H4 (cell line): ENCODE measurements at regions not wholly inside any gene's neighbourhood (a gene's known extent, or its start where the extent isn't known, plus 50 kb on each side); places are given as distances from the start of the nearest gene placed in this dataset.
"Not testable (repeated sequence)": the region's sequence is repeated elsewhere in the genome, so short reads cannot be mapped to it uniquely, and the experiment has no call there.

ENCODE experiments used
- DNase-seq: peaks from one replicate; pipeline ENCODE4 v3.0.0-alpha.2; 2015; ENCODE audit warnings: low spot score

DNA sequence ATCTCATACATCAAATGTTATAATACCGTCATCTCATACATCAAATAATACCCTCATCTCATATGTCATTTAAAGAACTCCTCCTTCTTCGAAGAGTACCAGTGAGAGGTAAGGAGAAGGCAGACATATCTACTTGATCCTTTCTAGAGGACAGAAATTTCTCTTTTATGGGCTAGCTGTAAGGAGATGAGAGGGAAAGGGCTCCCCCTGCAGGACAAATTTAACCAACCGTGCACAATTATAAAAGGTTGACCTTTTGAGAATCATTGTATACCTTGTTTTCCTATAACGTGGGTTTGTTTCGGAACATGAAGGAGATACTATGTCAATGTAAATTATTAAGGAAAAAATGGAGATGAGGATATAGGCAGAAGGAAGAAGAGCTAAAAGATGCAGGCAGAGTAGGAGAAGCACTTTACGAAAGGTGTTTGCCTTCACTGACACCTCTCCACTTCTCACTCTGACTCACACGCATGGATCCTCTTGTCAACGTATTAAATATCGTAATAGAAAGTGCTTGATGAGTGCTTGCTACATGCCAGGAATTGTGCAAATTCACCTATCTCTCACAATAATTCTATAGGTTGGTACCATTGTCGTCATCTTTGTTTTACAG is 465.9 kb upstream of the ERCC4 start:
- peak; percentile 10 for DNase-seq

DNA sequence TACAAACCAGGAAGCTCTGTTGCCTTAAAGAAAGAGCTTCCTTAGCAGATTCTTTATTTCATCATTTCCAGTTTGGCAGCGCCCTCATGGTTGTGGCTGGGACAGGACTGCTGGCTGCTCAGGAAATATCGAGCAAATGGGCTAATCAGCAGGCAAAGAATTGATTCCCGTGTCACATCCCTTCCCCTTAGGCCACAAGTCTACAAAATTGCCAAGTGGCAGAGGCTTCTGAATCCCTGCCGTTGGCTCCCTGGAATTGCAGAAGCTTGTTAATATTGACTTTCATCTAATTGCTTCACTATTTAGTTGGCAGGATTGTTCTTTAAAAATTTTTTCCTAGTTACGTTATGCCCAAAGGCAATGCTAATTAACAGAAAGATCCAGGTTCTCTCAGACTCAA is 456.3 kb upstream of the ERCC4 start:
- no peak for DNase-seq

DNA sequence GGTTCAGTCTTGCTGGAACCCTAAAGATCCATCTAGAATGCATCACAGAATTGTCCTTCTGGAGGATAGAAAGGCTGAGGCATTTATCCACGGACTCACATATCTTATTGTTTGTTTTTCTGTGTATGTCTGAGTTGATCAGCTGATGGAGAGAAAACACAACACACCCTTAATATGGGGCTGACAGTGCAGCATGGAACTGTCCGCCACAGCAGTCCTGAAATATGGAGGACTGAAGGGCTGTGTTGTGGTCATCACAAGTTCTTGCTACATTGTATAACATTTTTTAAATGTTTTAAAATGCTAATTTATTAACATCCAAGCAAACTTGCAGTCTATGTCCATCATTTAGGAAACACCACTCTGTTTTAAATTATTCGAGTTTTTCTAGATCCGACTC is 448.9 kb upstream of the ERCC4 start:
- DNase-seq = no peak

DNA sequence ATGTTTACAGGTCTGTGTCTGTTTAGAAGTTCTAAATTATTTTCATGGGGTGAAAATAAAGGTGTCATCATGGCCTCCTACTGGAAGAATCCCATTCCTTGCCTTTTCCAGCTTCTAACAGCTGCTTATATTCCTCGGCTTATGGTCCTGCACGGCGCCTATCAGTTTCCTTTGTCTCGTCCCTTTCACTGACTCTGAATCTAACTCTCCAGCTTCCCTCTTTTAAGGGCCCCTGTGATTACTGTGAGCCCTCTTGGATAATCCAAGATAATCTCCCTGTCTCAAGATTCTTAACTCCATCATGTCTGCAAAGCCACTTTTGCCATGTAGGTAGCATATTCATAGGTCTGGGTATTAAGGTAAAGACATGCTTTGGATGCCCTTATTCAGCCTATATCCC is 441.0 kb upstream of the ERCC4 start:
- DNase-seq = no peak

DNA sequence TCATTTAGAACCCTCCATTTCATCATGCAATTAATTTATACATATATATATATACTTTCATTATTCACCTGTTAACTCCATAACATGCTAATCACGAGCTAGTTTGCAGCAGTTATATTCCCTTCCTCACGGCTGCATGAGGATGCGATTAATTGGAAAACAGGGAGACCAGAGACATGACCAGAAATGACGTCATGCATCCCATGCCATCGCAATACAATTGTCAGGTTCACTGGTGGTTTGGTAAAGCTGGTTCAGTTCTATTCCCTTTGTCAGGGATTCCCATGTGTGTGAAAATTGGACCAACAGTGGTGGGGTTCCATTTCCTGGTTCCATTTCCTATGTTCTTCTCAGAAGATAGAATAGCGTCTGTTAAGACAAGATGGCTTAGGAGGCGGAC is 440.4 kb upstream of the ERCC4 start:
- DNase-seq = no peak

DNA sequence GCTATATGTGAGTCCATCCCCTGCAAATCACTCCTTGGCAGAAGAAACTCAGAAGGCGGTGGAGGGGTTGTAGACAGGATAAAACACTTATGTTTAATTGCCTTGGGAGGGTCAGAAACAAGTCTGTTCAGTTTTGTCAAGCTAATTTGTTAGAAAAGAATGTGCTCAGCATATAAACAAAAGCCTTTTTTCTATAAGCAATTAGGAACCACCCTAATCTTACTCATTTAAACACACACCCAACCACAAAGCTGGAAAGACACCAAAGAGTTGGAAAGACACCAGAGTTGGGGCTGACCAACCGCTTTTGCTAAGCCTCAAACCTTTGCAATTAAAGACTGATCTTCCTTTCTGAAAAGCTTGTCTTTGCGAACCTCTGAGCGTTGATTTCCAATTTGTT is 439.2 kb upstream of the ERCC4 start:
- peak; percentile 9 for DNase-seq

DNA sequence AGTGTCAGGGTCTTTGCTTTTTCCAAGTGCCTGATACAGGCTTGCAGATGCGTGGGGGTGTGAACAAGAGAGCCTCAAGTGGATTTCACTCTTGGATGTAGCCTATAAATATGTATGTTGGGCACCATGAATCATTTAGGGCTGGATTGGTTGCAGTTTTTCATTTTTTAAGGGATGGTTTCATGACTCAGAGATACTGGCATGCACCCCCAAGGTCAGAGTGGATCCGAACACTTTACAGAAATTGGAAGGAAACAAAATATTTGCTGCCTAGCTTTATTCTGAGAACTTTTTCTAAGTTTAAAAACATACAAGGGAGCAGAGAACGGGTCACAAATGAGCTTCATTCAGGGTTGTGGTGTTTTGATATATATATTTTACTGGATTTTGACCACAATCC is 436.8 kb upstream of the ERCC4 start:
- no peak for DNase-seq

DNA sequence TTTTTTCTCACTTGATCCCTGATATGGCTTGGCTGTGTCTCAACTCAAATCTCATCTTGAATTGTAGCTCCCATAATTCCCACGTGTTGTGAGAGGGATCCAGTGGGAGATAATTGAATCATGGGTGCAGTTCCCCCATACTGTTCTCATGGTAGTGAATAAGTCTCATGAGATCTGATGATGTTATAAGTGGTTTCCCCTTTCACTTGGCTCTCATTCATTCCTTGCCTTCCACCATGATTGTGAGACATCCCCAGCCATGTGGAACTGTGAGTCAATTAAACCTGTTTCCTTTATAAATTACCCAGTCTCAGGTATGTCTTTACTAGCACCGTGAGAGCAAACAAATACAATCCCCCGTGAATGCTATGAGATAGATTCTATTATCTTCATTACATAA is 430.5 kb upstream of the ERCC4 start:
- not testable (repeated sequence) for DNase-seq

DNA sequence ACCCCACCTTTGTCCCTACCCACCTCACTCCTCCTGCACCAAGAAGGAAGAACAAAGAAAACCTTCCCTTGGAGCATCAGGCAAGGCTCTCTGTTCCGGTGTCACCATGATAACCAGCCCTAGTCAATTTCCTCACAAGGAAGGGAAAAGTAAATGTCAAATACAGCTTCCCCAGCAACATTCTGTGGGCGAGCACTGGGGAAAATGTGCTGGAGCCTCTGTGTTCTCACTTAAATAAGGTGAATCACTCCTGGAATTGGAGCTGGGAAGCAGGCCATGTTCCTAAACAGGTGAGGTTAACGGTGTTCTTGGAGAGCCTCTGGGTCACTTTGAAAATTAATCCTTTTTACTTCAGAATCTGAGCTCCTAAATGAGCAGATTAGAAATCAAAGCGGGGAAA is 427.9 kb upstream of the ERCC4 start:
- no peak for DNase-seq

DNA sequence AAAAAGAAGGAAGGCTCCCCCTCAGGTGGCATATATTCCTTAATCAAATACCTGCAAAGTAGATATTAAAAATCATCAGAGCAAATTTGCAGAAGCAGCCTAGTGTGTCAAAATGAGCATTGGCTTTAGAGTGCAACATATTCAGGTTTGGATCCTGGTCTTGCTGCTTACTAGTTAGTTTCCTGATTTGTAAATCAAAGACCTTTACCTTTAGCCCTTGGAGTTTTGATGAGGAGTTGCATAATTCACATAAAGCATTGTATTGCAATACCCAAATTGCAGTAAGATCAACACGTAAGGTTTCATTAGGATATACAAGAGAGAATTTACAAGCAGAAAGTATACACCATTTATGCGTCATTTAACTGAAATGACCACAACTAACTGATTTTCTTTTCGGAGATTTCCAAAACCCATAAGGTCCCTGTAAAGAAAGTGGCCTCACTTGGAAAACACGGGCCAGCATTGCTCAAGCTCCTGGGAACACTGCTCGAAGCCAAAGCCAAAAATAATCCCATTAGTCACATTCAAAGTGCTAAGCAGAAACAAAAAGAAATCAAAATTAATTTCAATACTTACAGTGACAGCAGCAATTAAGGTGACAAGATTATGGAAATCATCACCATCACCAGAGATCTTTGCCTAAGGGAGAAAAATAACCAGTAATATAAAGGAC is 415.9 kb upstream of the ERCC4 start:
- no peak for DNase-seq

DNA sequence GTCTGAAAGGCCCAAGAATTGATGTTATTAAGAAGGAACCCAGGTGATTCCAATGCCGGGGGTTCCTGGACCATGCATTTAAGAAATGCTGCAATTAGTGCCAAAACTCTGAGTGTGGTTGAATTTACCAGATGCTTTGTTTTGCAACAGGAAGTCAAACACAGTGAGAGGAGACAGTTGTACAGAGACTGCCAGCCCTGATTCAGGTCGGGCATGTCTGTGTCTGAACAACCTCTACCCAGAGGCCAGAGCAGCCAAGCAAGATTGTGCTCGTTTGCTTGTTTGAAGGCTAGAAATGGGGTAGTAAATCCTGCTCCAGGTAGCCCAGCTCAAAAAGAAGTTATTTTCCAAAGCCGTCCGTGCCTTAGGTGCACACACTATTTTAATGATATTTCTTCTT is 412.4 kb upstream of the ERCC4 start:
- no peak for DNase-seq

DNA sequence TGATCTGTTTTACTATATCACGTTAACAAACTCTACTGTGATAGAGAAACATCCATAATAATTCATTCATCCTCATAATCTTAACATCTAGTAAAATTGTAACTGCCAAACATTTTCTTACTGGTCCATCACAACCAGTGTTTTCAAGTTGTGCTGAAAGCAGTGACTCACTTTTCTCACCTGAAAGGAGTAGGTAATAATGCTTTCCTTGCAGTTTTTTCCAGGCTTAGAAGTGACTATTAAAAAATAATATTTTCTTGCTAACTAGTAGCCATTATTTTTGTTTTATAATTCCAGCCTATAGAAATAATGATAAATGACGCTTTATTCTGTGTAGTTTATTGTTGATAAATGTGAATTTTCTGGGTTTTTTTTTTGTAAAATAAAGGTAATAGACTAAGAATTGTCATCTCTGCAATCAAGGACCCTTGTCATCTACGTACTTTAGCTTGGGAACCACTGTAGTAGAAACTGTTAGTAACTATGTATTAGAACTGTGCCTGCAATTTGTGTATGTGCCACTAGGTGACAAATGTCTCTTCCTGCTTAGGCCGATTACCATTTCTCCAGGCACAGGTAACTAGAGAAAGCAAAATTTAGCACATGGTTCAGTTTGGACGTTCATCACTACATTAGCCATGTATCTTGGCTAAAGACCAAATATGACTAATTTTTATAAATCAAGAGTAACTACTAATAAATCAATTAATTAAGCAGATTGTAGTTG is 409.4 kb upstream of the ERCC4 start:
- DNase-seq = no peak

DNA sequence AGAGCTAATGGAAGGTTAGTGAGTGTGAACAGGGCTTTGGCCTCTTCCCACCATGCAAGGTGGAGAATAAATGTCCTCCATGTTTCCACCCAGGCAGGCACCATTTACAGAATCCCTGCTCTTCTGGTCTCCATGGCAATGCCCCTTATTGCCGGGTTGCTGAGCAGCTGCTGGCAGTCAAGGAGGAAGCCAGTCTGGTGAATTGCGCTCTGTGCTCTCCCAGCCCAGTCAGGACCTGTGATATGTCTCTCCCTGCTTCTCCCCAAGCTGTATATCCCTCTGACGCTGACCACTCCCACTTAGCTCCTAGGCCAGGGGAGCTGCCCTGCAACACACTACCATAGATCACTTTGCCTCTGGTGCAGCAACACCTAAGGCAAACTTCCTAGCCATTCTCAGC is 402.1 kb upstream of the ERCC4 start:
- DNase-seq = no peak

DNA sequence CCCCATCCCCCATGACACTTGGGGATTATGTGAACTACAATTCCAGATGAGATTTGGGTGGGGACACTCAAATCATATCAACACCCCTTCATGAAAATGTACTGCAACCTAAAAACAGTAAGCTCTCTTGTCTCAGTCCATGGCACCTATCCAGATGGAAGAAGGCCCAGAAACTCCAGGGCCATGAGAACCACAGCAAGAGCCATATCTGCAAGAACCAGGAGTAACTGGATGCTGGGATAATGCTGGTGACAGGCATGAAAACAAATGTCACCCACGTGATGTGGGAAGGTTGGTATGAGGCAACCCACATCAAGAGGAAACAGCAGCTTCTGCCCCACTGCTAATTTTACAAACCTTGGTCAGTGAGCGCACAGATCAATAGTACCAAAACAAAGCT is 400.1 kb upstream of the ERCC4 start:
- peak; percentile 15 for DNase-seq

DNA sequence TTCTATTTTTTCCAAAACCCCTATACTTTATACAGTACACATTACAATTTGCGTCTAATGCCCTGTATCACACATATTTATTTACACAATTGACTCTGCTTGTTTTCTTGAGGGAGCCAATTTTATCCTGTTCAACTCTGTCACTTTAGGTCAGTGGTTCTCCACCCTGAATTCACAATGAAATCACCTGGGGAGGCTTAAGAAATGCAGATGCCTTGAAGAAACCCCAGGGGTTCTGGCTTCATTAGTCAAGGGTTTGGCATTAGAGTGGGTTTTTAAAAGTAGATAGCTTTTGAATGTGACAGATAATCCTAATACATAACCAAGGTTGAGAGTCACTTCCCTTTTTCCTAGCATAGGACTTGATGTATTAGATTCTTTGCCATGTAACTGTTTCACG is 398.6 kb upstream of the ERCC4 start:
- DNase-seq = no peak

DNA sequence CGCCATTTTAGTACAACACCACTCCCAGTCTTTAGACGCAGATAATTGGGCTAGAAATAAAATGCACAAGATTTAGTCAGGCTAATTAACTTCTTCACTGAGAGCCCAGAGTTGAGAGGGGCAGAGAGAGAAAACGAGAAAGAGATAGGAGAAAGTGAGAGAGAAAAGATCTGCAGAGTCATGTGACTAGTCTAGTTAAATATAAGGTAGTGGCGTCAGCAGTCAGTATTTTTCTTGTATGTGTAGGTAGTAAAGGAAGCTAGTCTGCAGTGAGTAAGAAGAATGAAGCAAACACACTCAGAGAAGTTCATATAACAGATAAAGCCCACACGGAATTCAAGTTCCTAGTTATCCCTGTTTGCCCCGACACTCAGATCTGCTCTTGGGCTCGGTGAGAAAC is 392.6 kb upstream of the ERCC4 start:
- no peak for DNase-seq

DNA sequence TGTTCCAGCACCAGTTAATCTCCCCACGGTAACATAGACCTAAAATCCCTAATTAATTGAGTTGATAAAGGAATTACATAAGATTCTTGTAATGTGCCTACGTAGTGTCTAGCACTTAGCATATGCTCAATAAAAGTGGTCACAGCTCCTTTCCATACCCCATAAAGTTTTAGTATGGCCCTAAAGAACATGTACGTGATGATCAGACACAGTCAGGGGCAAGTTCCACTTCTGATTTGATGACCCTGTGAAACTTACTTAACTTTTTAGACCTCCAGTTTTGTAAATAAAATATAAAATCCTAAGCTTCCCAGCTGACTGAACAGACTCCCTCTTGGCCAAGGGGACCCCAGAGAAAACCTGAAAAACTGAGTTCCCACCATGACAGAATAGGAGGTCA is 391.3 kb upstream of the ERCC4 start:
- DNase-seq = no peak

DNA sequence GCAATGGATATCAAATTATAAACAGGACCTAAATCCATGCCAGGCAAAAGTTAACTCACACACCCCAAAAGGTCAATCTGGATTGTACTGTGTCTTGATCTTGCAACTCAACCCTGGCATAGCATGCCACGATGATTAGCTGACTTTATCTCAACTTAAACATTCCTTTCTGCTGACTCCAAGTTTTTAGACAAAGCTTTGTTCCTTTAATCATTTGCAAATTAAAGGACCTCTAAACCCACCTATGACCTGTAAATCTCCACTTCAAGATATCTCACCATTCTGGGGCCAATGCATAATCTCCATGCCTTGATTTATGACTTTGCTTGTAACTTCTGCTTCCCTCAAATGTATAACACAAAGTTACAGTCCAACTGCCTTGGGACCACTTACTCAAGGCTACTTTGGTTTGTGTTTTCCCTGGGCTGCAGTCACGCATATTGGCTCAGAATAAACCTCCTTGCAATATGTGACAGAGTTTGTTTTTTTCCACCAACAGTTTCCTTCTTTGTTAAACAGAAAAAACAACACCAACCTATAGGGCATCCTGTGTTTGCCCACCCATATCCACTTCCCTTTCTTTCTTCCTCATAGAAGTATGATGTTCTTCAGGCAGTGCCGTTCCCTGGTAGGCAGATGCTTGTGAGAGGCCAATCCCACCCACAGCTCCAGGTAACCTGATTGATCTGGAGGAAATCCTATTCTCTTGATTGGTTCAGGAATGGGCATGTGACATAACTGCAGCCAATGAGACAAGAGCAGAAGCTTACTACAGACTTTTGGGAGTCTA is 390.6 kb upstream of the ERCC4 start:
- no peak for DNase-seq

DNA sequence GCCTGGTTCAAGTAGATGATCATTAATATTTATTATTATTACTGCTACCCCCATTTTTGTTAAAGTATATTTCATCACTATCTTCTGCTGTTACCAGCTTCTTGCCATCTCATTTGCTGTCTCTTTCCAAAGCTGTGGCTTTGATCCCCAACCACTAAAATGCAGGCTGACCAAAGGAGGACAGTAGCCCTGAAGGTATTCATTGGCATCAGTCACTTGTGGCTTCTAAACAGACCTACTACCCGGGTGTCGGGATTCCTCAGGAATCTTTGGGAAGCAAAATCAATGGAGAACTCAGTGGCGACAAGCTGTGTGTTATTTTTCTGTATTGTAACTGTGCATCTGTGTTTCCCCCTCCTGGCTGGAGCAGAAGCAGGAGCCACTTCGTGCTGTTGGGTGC is 379.2 kb upstream of the ERCC4 start:
- no peak for DNase-seq

DNA sequence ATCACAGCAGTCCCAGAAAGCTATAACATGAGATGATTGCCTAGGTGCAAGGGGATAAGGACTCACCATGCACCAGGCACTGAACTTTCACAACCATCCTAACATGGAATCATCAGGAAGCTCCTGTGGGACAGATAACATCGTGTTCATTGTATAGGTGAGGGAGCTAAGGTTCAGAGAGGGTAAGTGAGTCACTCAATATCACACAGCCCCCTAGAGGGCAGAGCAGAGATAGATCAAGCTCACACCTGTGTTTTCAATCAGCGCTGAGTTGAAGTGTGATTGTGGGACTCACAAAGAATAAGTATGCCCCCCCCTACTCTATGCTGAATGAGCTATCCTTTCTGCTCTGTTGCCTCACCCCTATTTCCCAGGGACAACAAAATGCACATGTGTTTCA is 377.7 kb upstream of the ERCC4 start:
- DNase-seq = no peak

DNA sequence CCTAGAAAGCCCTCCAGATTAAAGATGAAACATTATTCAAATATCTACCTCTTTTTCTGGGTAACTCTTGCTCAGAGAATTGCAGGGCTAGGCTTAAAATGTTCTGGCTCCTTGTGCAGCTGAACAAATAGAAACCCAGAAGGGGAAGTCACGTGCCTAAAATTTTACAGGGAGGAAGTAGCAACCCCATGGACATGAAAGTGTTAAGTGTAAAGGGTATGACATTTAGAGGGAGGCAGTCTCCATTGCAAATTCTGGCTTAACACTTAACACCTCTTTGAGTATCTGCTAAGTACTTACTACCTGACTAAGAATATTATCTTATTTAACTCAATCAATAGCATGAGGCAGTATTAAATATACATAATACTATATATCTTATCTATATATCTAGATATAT is 376.1 kb upstream of the ERCC4 start:
- no peak for DNase-seq

DNA sequence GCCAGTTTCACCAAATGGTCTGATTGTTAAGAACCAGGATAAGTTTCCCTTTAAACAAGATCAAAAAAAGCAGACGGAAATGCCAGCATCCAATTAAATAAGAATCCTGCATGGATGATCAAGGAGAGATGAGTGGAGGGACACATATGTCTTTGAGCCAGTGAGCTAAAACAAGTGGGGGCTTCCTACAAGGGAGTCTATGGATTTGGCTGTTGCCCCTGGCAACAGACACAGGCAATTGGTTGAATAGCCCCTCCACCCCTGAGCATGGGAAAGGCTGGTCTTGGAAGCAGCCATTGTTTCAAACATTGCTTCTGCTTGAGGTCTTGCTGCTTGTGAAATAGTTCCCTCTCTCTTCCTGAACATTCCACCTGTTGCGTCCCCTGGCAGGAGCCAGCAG is 374.7 kb upstream of the ERCC4 start:
- no peak for DNase-seq

DNA sequence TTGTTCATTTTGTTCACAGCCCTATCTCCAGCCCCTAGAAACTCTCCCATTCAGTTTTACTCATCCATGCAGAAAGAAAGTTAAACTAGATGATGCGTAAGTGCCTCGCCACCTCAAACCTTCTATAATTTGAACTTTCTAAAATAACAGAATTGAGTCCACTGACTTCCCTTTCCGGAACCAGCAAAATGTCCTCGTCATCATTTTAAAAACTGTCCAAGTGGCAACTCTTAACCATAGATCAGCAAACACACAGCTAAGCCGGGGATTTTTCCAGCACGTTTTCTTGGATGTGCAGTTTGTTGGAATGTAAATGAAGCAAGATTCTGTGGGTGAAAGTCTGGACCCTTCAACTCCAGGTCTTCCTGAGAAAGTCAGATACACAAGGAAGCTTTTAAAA is 369.7 kb upstream of the ERCC4 start:
- DNase-seq = no peak
